Activated B cell treated with CpG ODN at 0.5 μM for 24 hours (primary cell): ENCODE measurements at regions not wholly inside any gene's neighbourhood (a gene's known extent, or its start where the extent isn't known, plus 50 kb on each side); places are given as distances from the start of the nearest gene placed in this dataset.

Source experiments
- ATAC-seq: fragments of 200-7000 bp; cut with Tn5 transposase; one replicate; pipeline ENCODE4 v1.10.0; 2021; ENCODE audit warnings: low read depth, mild to moderate bottlenecking, moderate library complexity
- CTCF ChIA-PET: fragments of 350-600 bp; sonication (Branson Sonifier 250); formaldehyde crosslinking; loops from one replicate; lab custom pipeline; 2021; ENCODE audit warnings: antibody characterized with exemption; lab: Charles Lee
- POLR2A ChIA-PET: fragments of 350-600 bp; sonication (Branson Sonifier 250); formaldehyde crosslinking; loops from one replicate; lab custom pipeline; 2021; ENCODE audit warnings: antibody characterized with exemption; lab: Charles Lee
- DNase-seq: peaks from one replicate; pipeline ENCODE4 v3.0.0; 2022
- H3K27ac Mint-ChIP-seq: one replicate; pipeline ENCODE4 v1.8.0; 2020; ENCODE audit warnings: mixed read lengths
- H3K27me3 Mint-ChIP-seq: one replicate; pipeline ENCODE4 v1.8.0; 2021; ENCODE audit warnings: mixed read lengths
- H3K36me3 Mint-ChIP-seq: one replicate; pipeline ENCODE4 v1.8.0; 2021; ENCODE audit warnings: low read depth, mixed read lengths
- H3K4me1 Mint-ChIP-seq: one replicate; pipeline ENCODE4 v1.8.0; 2021; ENCODE audit warnings: mixed read lengths
- H3K4me3 Mint-ChIP-seq: one replicate; pipeline ENCODE4 v1.8.0; 2020; ENCODE audit warnings: mild to moderate bottlenecking, mixed read lengths
- H3K9me3 Mint-ChIP-seq: one replicate; pipeline ENCODE4 v1.8.0; 2020; ENCODE audit warnings: mixed read lengths
- CTCF ChIP-seq: fragments of 200-600 bp; IDR thresholded peaks from one replicate; pipeline ENCODE4 v1.8.0; 2022; ENCODE audit warnings: antibody characterized with exemption, mild to moderate bottlenecking
- intact Hi-C: fragments of 100-400 bp; cut with micrococcal nuclease; formaldehyde crosslinking; loops from one replicate; pipeline ENCODE4 v1.15.1; 2024

- POLR2A ChIA-PET, result no interaction called here
- ATAC-seq (no peak), DNase-seq (no peak)
- Mint-ChIP-seq H3K36me3 (no peaks in the 10 kb centered on the region), H3K4me3 (no peak overlapping the region), H3K4me1 (no peaks in the 10 kb centered on the region), H3K27ac (no peak overlapping the region), H3K27me3 (no peaks in the 10 kb centered on the region), H3K9me3 (no peaks in the 10 kb centered on the region)
- CTCF ChIA-PET, result no interaction called here
- TF ChIP-seq CTCF, result no peak
- intact Hi-C loops, result no loop called here
Measured at GRCh38 chr1:102758418-102758817, 349.9 kb downstream of the COL11A1 start.

GRCh38 chr1:102757363-102757762 is 351.0 kb downstream of the COL11A1 start:
- ATAC-seq, result no peak
- CTCF ChIA-PET, result no interaction called here
- H3K4me1 Mint-ChIP-seq, result no peaks in the 10 kb centered on the region
- POLR2A ChIA-PET, result no interaction called here
- TF ChIP-seq CTCF, result no peak
- no peaks in the 10 kb centered on the region for H3K27me3 Mint-ChIP-seq
- no peak overlapping the region for H3K4me3 Mint-ChIP-seq
- DNase-seq, result no peak
- H3K36me3 Mint-ChIP-seq, result no peaks in the 10 kb centered on the region
- no peak overlapping the region for H3K27ac Mint-ChIP-seq
- intact Hi-C loops, result no loop called here
- H3K9me3 Mint-ChIP-seq, result no peaks in the 10 kb centered on the region

GRCh38 chr1:102751111-102751510 is 357.2 kb downstream of the COL11A1 start:
- DNase-seq, result no peak
- ChIA-PET CTCF (no interaction called here), POLR2A (no interaction called here)
- Mint-ChIP-seq H3K27me3 (no peaks in the 10 kb centered on the region), H3K4me1 (no peaks in the 10 kb centered on the region), H3K4me3 (no peak overlapping the region), H3K27ac (no peak overlapping the region), H3K9me3 (no peaks in the 10 kb centered on the region), H3K36me3 (no peaks in the 10 kb centered on the region)
- intact Hi-C loops, result no loop called here
- no peak for ATAC-seq
- TF ChIP-seq CTCF, result no peak

GRCh38 chr1:102742426-102742825 is 365.9 kb downstream of the COL11A1 start:
- Mint-ChIP-seq H3K27me3 (no peaks in the 10 kb centered on the region), H3K36me3 (no peaks in the 10 kb centered on the region), H3K4me3 (no peak overlapping the region), H3K4me1 (no peaks in the 10 kb centered on the region), H3K9me3 (peaks cover 11% of the 10 kb centered on the region), H3K27ac (no peak overlapping the region)
- ATAC-seq, result no peak
- TF ChIP-seq CTCF, result no peak
- ChIA-PET CTCF (no interaction called here), POLR2A (no interaction called here)
- intact Hi-C loops, result no loop called here
- DNase-seq, result no peak

GRCh38 chr1:102733491-102734236 is 374.7 kb downstream of the COL11A1 start:
- Mint-ChIP-seq H3K27ac (no peak overlapping the region), H3K9me3 (no peaks in the 10 kb centered on the region), H3K4me1 (no peaks in the 10 kb centered on the region), H3K27me3 (no peaks in the 10 kb centered on the region), H3K36me3 (no peaks in the 10 kb centered on the region), H3K4me3 (no peak overlapping the region)
- TF ChIP-seq CTCF, result no peak
- ATAC-seq (no peak), DNase-seq (no peak)
- intact Hi-C loops, result no loop called here
- CTCF ChIA-PET, result no interaction called here
- POLR2A ChIA-PET, result no interaction called here
